GM12891 (cell line): ENCODE measurements at regions not wholly inside any gene's neighbourhood (a gene's known extent, or its start where the extent isn't known, plus 50 kb on each side); places are given as distances from the start of the nearest gene placed in this dataset.

Experiments used
- PAX5 ChIP-seq: IDR thresholded peaks from 2 replicates; pipeline ENCODE4 v1.6.1; 2011; ENCODE audit warnings: low read length, moderate library complexity, mild to moderate bottlenecking; ENCODE audit not compliant: insufficient read depth, severe bottlenecking
- POLR2A ChIP-seq: IDR thresholded peaks from 2 replicates; pipeline ENCODE4 v1.6.1; 2011; ENCODE audit warnings: low read depth, low read length, control low read depth
- POLR2AphosphoS5 ChIP-seq: IDR thresholded peaks from 2 replicates; pipeline ENCODE4 v1.6.1; 2011; ENCODE audit warnings: low read depth, low read length, control low read depth
- POU2F2 ChIP-seq: IDR thresholded peaks from 2 replicates; pipeline ENCODE4 v1.6.1; 2011; ENCODE audit warnings: low read depth, mild to moderate bottlenecking, control low read depth, low read length, moderate library complexity
- SPI1 ChIP-seq: IDR thresholded peaks from 2 replicates; pipeline ENCODE4 v1.6.1; 2011; ENCODE audit warnings: low read depth, low read length, control low read depth
- TAF1 ChIP-seq: IDR thresholded peaks from 2 replicates; pipeline ENCODE4 v1.6.1; 2011; ENCODE audit warnings: low read depth, low read length, control low read depth

DNA sequence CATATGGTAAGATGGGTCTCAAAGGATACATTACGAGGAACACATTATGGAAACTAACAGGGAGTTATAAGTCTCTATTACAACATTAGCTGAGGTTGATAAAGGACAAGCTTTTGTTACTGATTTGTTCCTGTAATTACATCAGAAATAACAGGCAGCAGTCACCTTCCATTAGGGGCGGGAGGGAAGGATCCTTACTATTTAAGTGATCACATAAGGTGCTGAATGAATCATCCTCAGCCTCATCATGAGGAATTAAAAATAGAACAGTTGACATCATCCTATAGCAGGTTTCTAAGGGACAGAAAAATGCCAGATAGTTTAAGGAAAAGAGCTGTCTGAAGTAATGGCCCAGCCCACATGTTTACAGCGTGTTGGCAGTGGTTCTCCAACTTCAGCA is 86.9 kb upstream of the MGAT5 start:
- TF ChIP-seq POU2F2 (no peak), POLR2A (no peak), TAF1 (no peak), POLR2AphosphoS5 (no peak), SPI1 (no peak), PAX5 (no peak)
